Activated T-helper 2 cell treated with anti-CD3 and anti-CD28 coated beads, Interferon-gamma antibody, Interleukin-2, Interleukin-4, amounts not matched to agents 10 μg/mL and 5 μg/mL and 100 μg/mL, durations not matched to agents 14 hours and 24 hours and 36 hours (primary cell): ENCODE measurements at regions not wholly inside any gene's neighbourhood (a gene's known extent, or its start where the extent isn't known, plus 50 kb on each side); places are given as distances from the start of the nearest gene placed in this dataset.

Experiments used
- DNase-seq: peaks from one replicate; pipeline ENCODE4 v3.0.0; 2021; ENCODE audit warnings: low spot score
- H3K27ac Mint-ChIP-seq: one replicate; pipeline ENCODE4 v1.8.0; 2021; ENCODE audit warnings: mixed read lengths
- H3K27me3 Mint-ChIP-seq: one replicate; pipeline ENCODE4 v1.8.0; 2021; ENCODE audit warnings: low read depth, mixed read lengths
- H3K36me3 Mint-ChIP-seq: one replicate; pipeline ENCODE4 v1.8.0; 2021; ENCODE audit warnings: low read depth, mixed read lengths
- H3K4me1 Mint-ChIP-seq: one replicate; pipeline ENCODE4 v1.8.0; 2021; ENCODE audit warnings: low read depth, mixed read lengths
- H3K4me3 Mint-ChIP-seq: one replicate; pipeline ENCODE4 v1.8.0; 2021; ENCODE audit warnings: low read depth, mild to moderate bottlenecking, moderate library complexity, mixed read lengths
- H3K9me3 Mint-ChIP-seq: one replicate; pipeline ENCODE4 v1.8.0; 2021; ENCODE audit warnings: mixed read lengths
- intact Hi-C: fragments of 100-400 bp; cut with micrococcal nuclease; formaldehyde crosslinking; loops from one replicate; pipeline ENCODE4 v1.15.1; 2023

DNA sequence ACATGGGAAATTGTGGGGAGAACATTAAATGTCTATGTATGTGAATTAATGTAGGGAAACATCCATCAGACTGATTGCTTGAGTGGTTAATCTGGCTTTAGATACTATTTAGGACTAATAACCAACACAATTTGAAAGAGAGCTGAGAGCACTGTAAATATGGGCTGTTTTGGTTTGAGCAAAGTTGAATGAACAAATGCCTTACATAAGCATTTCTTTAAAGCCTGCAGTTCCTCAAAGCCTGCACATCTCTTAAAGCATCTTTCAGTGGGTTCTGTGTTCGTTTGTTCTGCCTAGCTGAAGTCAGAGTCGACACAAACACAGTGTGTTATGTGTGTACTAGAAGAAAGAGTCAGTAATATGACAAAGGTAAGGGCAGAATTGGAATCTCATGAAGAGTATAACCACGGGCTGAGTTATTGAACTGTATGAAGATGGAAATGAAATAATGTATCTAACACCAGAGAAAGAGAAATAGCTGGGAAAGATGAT lies 350.0 kb downstream of the SIPA1L2 start:
- Mint-ChIP-seq H3K27ac (no peak overlapping the region), H3K4me3 (no peak overlapping the region), H3K27me3 (peaks cover 9% of the 10 kb centered on the region), H3K4me1 (no peaks in the 10 kb centered on the region), H3K36me3 (no peaks in the 10 kb centered on the region), H3K9me3 (no peaks in the 10 kb centered on the region)
- no peak for DNase-seq
- intact Hi-C loops: no loop called here

DNA sequence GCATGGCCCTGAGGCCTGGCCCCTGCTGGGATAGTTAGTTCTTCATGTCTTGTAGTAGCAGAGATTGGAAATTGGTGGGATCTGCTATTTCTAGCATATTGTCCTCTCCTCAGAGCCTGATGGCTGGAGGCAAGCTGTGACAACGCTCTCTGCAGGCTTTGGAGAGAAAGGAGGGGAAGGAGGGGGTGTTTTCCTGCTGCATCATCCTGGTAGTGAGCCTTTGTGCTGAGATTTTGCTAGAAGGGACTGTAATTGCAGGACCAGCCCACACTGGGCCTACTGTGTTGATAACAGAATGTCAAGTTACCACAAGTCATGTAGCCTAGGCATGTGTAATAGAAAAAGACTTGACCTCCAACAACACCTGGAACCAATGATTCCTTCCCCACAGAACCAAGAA lies 351.0 kb downstream of the SIPA1L2 start:
- intact Hi-C loops: no loop called here
- Mint-ChIP-seq H3K27me3 (peaks cover 9% of the 10 kb centered on the region), H3K4me1 (no peaks in the 10 kb centered on the region), H3K36me3 (no peaks in the 10 kb centered on the region), H3K9me3 (no peaks in the 10 kb centered on the region), H3K27ac (no peak overlapping the region), H3K4me3 (no peak overlapping the region)
- DNase-seq: no peak

DNA sequence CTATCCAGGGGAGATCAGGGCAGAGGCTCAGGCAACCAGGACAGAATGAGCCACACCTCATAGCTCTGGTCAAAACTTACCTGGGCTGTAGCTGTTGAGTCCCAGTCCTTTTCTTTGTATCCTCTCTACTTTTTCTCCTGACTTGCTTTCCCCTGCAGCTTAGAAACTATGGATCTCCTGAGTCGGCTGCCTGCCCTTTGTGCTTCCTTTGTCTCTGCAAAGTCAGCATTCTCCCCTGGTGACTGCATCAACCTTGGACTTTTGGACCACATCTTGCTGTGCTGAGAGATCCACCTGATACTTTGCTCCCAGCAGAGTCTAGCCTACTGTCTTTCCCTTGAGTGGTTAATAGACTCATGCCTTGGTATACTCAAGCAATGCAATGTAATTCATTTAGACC lies 353.3 kb downstream of the SIPA1L2 start:
- Mint-ChIP-seq H3K27ac (no peak overlapping the region), H3K27me3 (peaks cover 11% of the 10 kb centered on the region), H3K36me3 (no peaks in the 10 kb centered on the region), H3K4me1 (no peaks in the 10 kb centered on the region), H3K4me3 (no peak overlapping the region), H3K9me3 (no peaks in the 10 kb centered on the region)
- DNase-seq: no peak
- intact Hi-C loops: no loop called here

DNA sequence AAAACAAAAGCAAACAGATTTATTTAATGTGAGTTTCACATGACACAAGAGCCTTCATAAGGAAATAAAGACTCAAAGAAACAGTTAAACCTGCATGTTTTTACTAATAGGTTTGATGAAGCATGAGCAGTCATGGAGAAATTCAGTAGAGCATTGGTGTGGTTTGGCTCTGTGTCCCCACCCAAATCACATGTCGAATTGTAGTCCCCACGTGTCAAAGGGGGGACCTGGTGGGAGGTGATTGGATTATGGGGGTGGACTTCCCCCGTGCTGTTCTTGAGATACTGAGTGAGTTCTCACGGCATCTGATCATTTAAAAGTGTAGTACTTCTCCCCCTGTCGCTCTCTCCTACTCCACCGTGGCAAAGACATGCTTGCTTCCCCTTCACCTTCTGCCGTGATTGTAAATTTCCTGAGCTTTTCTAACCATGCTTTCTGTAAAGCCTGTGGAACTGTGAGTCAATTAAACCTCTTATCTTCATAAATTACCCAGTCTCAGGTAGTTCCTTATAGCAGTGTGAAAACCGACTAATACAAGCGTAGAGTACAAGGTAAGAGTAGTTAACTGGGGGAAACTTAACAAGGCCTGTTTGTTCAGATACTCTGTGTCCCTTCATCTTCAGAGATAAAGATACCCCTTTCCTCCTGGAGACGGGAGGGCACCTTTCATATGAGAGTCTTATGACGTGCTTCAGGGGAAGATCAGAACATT lies 354.8 kb downstream of the SIPA1L2 start:
- no peaks in the 10 kb centered on the region for H3K36me3 Mint-ChIP-seq
- no peaks in the 10 kb centered on the region for H3K9me3 Mint-ChIP-seq
- intact Hi-C loops: no loop called here
- no peak overlapping the region for H3K27ac Mint-ChIP-seq
- no peaks in the 10 kb centered on the region for H3K4me1 Mint-ChIP-seq
- H3K4me3 Mint-ChIP-seq: no peak overlapping the region
- H3K27me3 Mint-ChIP-seq: peaks cover 12% of the 10 kb centered on the region
- DNase-seq: no peak

DNA sequence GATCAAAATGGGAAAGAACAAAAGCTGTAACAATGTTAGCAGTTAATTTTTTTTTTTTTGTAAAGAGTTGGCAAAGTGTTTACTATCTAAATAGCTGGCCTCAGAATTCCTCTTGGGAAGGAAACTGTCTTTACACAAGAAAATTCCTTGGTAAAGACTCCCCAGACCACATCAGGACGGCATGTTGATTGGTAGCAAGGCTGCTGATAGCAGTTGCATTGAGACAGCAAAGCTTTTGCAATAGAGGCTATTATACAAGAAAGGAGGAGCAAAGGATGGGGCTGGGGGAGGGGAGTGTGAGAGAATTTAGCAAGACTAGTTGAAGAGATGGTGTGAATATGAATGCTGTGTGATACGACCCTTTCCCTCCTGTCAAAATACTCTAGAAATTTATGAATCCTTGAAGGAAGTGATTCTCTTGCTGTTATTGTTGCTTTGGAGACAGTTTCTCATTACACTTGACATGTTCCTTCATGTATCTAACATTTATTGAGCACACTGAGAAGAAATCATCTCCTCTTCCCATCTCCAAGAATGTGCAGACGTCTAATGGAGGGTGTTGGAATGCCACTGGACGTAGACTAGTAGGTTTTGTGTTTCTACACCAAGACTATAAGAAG lies 355.6 kb downstream of the SIPA1L2 start:
- Mint-ChIP-seq H3K4me3 (no peak overlapping the region), H3K36me3 (no peaks in the 10 kb centered on the region), H3K27me3 (peaks cover 12% of the 10 kb centered on the region), H3K9me3 (no peaks in the 10 kb centered on the region), H3K27ac (no peak overlapping the region), H3K4me1 (no peaks in the 10 kb centered on the region)
- intact Hi-C loops: no loop called here
- DNase-seq: no peak

DNA sequence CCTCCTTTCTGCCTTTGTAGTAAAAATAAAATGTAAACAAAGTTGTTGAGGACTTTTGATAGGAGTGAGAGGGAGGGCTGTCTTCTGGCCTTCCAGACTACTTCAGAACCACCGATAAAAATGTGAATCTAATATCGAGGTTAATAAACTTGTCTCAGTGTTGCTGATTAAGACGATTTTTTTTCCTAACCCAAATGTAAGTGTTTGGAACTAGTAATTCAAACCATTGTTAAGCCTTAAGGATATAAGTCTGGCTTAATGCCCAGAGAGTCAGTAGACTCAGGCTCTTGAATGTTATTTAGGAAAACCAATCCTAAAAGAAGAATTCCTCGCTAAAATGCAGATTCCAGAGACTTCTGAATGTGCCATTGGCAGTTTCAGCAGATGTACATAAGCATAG lies 356.9 kb downstream of the SIPA1L2 start:
- intact Hi-C loops: no loop called here

DNA sequence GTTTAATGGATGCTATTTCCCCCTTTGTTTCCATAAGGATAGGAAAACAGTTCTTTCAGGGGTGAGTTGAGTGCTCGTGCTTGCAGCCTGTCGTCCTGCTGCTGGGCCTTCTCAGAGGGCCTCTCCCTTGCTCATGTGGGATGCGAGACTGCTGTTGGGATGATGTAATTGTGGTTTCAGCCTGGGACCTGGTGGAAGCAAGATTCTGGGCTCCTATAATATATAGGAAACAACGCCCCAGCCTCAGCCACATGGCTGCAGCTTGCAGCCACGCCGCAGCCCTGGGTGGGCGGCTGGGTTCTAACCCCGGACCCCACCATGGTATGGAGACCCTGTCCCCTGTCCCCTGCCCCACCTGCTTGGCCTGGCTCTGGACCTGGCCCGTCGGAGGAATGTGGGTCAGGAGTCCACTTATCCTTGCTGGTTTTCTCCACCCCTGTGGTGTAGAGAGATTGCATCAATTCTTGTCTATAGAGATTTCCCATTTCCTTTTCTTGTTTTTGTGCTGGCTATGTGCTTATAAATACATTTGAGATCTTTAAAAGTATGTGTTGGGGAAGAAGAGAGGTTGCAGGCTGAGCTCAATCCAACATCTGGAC lies 357.8 kb downstream of the SIPA1L2 start:
- no peak overlapping the region for H3K27ac Mint-ChIP-seq
- no peaks in the 10 kb centered on the region for H3K36me3 Mint-ChIP-seq
- H3K4me3 Mint-ChIP-seq: no peak overlapping the region
- DNase-seq: no peak
- no peaks in the 10 kb centered on the region for H3K4me1 Mint-ChIP-seq
- H3K9me3 Mint-ChIP-seq: no peaks in the 10 kb centered on the region
- peaks cover 12% of the 10 kb centered on the region for H3K27me3 Mint-ChIP-seq
- intact Hi-C loops: no loop called here

More for the DNA sequence above, 356.9 kb downstream of the SIPA1L2 start:
- H3K4me1 Mint-ChIP-seq: no peaks in the 10 kb centered on the region
- H3K36me3 Mint-ChIP-seq: no peaks in the 10 kb centered on the region
- no peak overlapping the region for H3K4me3 Mint-ChIP-seq
- no peak for DNase-seq
- H3K9me3 Mint-ChIP-seq: no peaks in the 10 kb centered on the region
- H3K27me3 Mint-ChIP-seq: peaks cover 12% of the 10 kb centered on the region
- H3K27ac Mint-ChIP-seq: no peak overlapping the region

DNA sequence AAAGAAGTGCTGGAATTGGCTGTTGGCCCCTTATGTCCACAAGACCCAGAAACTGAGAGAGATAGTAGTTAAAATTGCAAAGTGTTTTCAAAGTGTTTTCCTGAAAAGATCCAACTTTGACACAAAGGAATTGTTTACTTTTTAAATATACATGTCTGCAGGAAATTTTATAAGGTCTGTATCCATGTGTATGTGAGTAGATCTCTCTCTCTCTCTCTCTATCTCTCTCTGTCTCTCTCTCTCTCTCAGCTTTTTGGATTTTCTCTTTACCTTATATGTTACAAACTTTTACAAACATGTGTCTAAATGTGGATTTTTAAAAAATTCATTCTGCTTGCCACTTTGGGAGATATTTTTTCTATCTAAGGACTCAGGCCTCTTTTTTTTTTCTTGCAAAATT lies 358.6 kb downstream of the SIPA1L2 start:
- H3K27ac Mint-ChIP-seq: no peak overlapping the region
- H3K27me3 Mint-ChIP-seq: peaks cover 8% of the 10 kb centered on the region
- intact Hi-C loops: no loop called here
- H3K4me1 Mint-ChIP-seq: no peaks in the 10 kb centered on the region
- no peak for DNase-seq
- no peak overlapping the region for H3K4me3 Mint-ChIP-seq
- H3K36me3 Mint-ChIP-seq: no peaks in the 10 kb centered on the region
- no peaks in the 10 kb centered on the region for H3K9me3 Mint-ChIP-seq

DNA sequence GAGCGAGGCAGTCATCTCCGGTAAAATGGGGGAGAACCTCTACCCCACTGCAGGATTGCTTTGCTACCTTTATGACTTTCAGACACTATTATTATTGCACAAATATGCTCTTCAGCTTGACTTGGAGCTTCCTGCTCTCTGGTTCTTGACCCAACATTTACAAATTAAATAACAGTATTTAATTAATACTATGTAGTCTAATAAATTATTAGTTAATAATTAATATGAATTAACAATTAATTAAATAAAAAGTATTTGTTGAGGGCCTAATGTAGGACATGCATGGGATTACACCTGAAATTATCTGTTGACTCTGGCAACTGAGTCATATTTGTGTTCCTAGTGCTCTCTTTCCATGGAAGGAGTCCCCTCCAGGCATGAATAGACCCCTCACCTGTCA lies 359.9 kb downstream of the SIPA1L2 start:
- no peak overlapping the region for H3K4me3 Mint-ChIP-seq
- no peak overlapping the region for H3K27ac Mint-ChIP-seq
- H3K27me3 Mint-ChIP-seq: peaks cover 5% of the 10 kb centered on the region
- no peaks in the 10 kb centered on the region for H3K36me3 Mint-ChIP-seq
- DNase-seq: no peak
- H3K9me3 Mint-ChIP-seq: no peaks in the 10 kb centered on the region
- H3K4me1 Mint-ChIP-seq: no peaks in the 10 kb centered on the region
- intact Hi-C loops: no loop called here

DNA sequence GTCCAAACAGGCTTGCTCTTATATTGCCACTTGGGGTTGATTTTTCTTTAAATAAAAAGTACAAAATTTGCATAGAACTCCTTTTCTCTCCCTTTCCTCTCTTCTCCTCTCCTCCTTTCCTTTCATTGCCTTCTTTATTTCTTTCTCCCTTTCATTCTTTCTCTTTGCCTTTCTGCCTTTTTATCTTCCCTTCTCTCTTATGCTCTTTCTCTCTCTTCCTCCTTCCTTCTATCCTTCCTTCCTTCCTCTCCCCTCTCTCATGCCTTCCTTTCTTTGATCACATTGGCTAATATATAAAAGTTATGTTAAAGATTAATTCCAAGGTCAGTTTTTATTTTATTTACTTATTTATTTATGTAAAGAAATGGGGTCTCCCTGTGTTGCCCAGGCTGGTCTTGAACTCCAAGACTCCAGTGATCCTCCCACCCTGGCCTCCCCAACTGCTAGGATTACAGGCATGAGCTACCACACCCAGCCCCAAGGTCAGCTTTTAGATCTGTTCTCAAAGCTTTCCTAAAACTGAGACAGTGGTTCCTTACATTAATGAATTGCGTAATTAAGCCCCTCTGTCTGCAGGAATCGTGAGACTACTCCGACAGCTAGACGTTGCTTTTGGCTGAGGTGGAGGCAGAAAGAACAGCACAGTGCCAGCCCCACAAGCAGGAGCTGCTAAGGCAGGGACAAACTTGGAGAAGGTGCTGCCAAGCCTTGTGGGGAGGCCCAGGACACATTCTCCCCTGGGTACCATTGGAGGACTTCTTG lies 361.9 kb downstream of the SIPA1L2 start:
- no peak for DNase-seq
- Mint-ChIP-seq H3K4me3 (no peak overlapping the region), H3K27ac (no peak overlapping the region), H3K9me3 (no peaks in the 10 kb centered on the region), H3K36me3 (no peaks in the 10 kb centered on the region), H3K4me1 (no peaks in the 10 kb centered on the region), H3K27me3 (peaks cover 6% of the 10 kb centered on the region)
- intact Hi-C loops: no loop called here

DNA sequence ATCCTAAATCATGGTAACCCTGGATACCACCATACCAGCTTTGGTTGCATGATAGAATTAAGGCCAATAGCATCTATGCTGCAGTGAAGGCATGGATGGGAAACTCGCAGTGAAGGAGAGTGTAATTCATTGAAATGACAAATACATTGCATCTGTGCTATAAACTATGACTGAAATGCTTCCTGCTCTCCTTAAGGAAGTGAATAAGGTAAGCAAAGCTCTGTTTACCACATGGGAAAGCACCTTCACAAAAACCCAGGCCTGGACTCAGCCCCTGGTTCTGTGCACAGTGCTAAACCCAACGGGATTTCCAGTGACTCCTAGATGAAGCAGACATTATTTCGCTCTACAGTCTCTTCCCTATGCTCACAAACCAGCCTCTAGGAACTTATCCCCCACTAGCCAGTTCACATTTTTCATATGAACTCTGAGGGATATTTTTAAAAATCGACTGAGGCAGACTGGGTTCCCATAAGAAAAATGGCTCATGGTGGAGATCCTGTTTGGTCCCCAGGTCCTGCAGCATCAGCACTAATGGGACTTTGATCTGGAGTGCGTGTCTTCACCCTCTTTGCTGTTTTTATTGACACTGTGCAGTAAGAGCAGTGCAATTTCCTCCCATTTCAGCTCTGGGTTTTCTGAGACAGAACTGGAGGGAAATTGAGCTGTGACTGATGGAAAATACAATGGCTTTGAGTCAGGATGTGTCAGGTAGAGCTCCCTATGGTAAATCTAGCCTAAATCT lies 362.7 kb downstream of the SIPA1L2 start:
- peaks cover 4% of the 10 kb centered on the region for H3K27me3 Mint-ChIP-seq
- intact Hi-C loops: no loop called here
- H3K4me3 Mint-ChIP-seq: no peak overlapping the region
- H3K36me3 Mint-ChIP-seq: no peaks in the 10 kb centered on the region
- no peak for DNase-seq
- H3K4me1 Mint-ChIP-seq: no peaks in the 10 kb centered on the region
- no peaks in the 10 kb centered on the region for H3K9me3 Mint-ChIP-seq
- H3K27ac Mint-ChIP-seq: no peak overlapping the region

DNA sequence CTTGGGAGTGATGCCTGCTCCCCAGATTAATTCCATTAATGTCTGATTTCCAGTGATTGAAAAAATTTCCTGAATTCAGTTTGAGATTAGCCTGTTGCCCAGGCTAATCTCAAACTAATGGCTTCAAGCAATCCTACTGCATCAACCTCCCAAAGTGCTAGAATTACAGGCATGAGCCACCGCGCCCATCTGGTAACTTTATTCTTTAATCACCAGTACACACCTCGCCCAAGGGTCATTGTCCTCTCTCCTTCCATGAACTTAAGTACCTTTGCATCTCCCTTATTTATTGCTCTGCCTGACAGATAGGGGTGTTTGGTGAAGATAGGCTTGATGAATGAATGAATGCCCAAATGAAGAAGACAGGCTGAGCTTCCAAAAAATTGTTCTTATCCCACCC lies 366.5 kb downstream of the SIPA1L2 start:
- intact Hi-C loops: no loop called here
- Mint-ChIP-seq H3K4me1 (no peaks in the 10 kb centered on the region), H3K4me3 (no peak overlapping the region), H3K27me3 (peaks cover 3% of the 10 kb centered on the region), H3K9me3 (no peaks in the 10 kb centered on the region), H3K36me3 (no peaks in the 10 kb centered on the region), H3K27ac (no peak overlapping the region)
- no peak for DNase-seq
